Nucleus accumbens (tissue), 56 donors: ENCODE measurements at regions not wholly inside any gene's neighbourhood (a gene's known extent, or its start where the extent isn't known, plus 50 kb on each side); places are given as distances from the start of the nearest gene placed in this dataset.

Experiments used
- DNase-seq, 56 donors: peaks; one replicate each; lab custom pipeline; 2025; lab: John Stamatoyannopoulos, UW

DNA sequence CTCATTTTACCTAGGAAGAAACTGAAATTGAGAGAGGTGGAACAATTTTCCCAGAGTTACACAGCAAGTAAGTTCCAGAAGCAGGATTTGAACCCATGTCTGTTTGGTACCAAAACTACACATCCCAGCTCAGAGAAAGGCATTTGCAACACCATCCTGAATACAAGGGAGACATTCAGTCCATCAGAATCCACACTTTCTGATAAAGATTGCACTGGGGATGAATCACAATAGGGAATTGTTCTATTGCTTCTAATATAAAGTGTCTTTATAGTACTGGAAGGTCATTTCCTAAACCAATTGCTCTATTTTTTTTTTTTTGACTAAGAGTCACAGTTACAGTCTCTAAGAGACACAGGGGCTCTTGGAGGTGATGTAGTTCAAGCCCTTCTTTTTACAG, 208.1 kb upstream of the CADM1 start:
- no peak for DNase-seq

DNA sequence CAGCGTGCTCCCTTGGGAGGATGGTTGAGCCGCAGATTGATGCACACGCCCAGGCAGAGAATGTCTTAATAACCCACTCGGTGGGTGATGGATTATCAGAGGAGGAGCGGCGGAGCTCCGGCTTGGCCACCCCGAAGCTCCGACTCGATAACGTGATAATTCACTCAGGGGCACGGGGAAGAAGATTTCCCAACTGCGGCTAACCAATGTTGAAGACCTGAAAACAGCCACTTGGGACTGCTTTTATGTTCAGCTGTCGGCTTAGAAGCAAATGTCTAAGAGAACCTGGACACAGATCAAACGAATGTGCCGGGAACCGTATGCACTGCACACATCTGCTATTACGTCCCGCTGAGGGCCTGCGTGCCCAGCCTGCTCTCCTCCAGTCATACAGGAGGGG, 206.8 kb upstream of the CADM1 start:
- DNase-seq: no peak

DNA sequence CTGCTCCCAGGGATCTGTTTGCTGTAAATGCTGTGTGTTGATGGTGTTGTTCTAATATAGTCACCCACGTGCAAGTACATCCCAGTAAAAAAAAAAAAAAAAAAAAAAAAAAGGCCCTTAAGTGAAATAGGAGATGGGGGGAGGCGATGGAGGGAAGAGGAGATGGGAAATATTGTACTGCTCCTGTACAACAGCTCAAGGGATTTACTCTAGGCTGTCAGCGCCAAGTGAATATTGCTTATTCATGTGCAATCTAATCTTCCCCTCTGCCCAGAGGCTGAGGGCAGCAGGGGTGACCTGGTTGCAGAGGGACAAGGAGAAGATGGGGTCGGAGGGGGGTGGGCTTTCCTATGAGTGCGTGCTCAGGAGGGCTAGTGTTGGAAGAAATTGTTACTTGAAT, 206.2 kb upstream of the CADM1 start:
- DNase-seq: no peak

DNA sequence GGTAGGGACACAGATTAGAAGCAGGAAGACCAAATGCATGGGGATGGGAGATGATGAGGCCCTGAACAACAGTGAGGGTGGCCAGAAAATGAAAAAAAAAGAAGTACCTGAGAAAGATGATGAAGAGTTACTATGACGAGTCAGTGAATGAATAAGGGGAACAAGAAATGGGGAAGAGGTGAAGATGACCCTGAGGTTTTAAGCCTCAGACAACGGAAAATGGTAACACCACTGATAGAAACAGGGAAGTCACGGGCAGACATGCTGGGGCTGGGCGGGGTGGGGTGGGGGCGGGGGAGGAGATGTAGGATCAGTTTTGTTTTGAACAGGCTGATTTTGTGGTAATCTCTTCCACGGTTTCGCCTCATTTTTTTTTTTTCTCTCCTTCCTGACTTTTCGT, 205.1 kb upstream of the CADM1 start:
- no peak for DNase-seq

DNA sequence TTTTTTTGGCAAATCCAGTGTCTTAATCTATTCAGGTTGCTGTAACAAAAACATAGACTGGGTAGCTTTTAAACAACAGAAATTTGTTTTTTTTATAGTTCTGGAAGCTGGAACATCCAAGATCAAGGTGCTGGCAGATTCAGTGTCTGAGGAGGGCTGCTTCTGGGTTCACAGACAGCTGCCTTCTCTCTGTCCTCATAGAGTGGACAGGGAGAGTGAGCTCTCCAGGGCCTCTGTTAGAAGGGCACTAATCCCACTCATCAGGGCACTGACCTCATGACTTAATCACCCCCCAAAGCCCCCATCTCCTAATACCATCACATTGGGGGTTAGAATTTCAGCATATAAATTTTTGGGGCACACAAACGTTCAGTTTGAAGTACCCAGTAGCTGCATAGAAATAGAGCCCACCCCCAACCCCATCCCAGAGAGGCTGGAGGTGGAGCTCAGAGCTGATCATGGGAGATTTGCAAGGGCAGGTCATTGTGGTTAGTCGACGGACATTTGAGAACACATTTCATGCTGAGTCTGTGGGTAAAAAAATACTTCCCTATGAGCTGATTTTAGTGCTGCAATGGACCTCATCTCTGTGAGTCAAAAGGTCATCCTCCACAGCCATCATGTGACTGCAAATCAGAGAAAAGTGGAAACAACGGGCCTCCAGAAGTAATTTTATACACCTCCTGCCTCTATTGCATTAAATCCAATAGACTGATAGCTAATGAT, 203.1 kb upstream of the CADM1 start:
- DNase-seq: no peak

DNA sequence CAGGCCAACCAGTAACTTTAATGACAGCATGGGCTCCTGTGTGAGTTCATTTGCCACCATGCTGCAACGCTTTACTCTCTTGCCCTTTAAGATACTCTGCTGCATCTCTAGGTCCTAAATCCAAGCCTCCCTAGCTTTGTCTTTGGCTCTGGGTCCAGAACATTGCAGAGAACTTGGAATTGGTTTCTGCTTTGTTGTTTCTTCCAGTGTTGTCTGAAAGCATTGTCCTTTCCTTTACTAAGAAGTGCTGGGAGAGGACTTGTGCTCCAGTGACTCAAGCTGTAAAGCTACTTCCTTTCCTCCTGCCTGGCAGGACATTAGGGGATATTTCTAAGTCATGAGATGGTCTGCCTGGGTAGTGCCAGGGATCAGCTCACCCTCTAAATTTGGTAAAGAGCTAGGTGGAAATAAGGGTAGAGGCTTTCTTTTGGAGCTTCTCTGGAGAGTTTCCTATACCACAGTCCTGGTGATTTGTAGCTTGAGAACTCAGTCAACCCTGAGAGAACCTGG, 202.5 kb upstream of the CADM1 start:
- no peak for DNase-seq

DNA sequence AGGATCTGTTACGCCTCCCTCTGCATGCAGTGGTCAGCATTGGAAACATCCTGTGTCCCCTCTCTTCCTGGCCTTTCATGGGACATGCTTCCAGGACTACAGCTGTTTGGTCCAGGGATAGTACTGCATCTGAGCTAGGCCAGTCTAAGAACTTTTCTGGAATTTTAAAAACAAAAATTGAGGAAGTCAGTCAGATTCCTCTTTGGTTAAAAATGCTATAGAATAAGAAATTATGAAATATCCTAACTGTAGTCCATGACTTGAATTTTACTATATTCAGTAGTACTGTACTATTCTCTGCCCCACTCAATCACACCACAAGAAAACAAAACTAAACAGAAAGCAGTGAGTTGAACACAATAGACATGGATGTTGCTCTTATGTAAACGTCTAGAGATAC, 201.0 kb upstream of the CADM1 start:
- no peak for DNase-seq

DNA sequence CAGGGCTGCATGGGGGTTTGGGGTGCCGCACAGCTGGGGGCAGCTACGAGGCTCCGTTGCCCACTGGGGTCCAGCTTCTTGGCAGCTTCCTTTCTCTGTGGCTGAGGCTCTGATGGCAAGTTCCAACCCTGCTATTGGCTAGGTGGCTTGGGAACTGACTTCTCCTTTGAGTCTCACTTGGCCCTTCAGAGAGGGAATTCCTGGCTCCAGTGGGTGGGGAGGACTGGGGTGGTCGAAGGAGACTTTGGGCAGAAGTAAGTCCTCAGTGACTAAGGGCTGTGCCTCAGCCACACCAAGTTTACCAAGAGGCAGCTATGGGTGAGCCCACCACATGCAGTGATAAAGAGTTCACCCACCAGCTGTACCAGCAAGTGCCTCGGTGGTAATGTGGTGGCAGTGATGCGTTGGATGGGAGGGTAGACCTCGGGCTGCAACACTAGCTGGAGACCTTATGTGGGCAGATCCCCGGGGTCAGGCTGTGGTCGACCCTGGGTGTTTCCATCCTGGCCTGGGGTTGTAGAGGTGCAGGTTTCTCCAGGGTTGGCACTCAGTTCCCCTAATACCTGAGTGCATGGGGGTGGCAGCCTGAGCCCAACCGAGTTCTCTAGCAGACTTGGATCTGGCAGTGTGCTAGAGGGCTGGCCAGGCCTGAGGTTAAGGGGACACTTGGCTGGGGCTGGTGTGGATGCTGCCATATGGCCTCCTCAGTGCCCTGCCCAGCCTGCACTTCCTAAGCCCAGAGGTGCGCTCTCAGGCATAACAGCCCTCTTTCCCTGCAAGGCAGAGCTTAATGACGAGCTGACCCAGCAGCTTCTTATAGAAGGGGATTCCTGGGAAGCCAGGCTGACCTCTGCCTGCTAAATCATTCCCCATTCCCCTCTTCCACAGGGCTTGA, 197.0 kb upstream of the CADM1 start:
- DNase-seq: no peak

DNA sequence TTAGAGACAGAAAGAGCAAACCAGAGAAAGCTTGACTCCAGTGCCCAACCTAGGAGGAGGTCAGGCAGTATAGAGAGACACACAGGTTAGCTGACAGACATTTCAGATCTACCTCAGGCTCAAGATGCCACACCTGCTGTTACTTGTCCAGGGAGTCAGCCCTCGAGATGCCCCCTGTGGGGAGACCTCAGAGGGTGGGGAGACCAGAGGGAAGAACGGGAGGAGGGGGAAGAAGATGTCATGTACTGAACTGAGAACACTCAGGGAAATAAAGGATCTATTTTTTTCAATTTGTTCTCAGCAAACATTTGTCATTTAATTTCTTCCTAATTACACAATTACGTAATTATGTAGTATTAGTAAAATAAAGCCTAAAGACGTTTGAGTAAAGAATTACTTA, 196.3 kb upstream of the CADM1 start:
- no peak for DNase-seq

DNA sequence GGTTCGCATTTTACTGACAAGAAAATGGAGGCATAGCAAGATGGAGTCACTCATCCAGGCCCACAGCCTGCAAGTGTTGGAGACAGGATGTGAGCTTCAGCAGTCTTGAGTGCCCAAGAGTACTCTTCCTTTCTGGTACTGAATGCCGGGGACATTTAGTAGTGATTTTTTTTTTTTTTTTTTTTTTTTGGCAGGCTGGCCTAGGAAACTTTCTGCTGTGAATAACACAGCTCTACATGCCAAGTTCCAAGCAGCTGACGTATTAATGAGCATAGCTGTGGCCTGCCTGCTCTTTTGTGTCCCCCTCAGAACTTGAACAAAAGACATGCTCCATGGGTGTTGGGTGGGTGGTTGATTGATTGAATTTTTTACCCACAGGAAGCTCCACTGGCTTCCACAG, 195.5 kb upstream of the CADM1 start:
- peak in 15 of 56 donors; percentile 10 to 79 (median 28) for DNase-seq

DNA sequence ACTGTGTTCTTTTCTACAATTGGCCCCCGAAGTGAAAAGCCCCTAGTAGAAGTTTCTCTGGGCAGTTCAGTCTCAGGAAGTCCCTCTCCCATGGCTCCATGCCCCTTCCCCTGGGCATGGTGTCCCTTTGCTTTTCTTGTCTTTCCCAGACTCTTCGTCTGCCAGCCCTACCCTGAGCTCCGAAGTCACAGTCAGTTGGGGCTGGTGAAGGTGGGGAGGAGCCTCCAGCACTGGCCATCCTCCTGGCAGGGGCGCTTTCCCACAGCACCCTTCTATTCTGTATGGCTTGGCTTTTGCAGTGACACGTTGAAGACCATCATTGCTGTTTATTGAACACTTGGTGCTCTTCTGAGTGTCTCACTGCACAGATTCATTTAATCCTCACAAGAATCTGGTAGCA, 195.1 kb upstream of the CADM1 start:
- DNase-seq: peak in 4 of 56 donors; percentile 17 to 37 (median 30)

DNA sequence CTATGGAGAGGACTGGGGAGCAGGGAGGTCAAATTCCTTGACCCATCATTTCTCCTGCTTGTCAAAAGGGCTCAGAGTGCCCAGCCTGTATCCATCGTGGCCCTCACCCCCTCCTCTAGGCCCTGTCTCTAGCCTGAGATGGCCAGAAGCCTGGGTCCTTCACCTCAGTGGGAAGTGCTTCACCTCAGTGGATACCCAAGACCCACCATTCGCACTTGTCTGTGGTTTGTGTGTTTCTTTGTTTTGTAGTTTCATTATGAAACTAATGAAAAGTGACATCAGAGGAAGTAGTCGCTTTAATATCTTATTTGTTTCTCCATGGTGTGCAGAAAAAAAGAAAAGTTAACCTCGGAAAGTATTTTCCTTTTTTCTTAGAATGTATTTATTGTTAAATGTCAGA, 194.0 kb upstream of the CADM1 start:
- DNase-seq: no peak

DNA sequence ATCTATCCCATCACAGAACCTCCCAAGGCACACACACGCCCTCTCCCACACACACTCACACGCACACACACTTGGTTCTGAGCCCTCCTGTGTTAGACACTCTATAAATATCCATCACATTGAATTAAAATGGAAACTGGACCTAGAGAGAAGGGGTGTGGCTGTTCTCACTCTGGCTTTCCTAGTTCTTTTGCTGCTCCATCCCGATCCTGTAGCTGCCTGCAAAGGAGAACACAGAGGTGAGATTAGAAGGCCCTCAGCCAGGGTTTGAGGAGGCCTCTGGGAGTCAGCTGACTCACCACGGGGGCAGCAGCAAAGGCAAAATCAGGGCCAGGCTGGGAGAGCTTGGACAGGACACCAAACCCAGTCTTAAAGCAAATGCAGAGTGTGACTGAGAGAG, 192.3 kb upstream of the CADM1 start:
- DNase-seq: peak in 3 of 56 donors; percentile 16 to 20 (median 17)

DNA sequence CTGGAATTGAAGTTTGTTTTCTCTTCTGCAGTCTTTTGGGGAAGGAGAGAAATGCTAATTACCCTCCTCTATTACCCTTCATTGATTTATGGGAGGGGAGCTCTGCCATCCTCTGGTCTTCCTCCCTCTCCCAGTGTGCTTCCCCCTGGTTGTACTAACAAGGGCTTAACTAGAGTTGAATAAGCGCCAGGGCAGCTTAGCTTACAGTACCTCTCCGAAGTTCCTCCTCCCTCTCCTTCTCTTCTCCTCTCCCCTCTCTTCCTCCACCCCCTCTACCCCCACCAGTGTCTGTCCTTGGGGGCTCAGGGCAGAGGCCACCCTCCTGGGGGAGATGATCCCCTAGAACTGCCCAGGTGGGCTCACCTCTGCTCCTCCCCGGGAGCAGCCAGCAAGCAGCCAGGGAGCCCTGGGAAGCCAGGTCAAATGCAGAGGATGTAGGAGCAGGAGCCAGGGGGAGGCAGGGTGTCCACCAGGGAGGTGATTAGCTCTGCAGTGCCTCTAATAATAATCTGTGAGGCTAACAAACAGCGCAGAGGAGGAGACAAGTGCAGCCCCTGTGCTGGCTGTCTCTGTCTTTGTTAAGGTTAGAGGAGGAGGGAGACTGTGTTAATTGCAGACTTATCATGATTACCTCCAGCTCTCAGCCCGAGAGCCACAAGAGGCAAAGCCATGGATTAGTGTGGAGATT, 191.6 kb upstream of the CADM1 start:
- DNase-seq: no peak

DNA sequence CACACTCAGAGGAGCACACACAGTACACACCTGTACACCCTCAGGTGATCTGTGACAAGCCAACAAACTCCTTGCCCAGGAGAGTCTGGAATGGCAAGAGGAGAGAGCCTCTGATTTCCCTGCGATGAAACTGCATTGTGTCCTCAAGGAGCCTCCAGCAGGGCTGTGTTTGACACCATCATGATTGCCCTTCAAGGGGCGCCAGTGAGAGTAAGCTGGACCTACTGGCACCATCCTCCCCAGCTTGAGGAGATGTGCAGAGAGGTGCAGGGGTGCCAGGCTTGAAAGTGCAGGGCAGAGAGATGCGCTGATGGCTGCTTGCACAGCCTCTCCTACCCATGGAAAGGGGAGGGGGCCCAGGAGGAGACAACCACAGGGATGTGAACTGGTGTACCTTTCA, 188.8 kb upstream of the CADM1 start:
- DNase-seq: no peak

DNA sequence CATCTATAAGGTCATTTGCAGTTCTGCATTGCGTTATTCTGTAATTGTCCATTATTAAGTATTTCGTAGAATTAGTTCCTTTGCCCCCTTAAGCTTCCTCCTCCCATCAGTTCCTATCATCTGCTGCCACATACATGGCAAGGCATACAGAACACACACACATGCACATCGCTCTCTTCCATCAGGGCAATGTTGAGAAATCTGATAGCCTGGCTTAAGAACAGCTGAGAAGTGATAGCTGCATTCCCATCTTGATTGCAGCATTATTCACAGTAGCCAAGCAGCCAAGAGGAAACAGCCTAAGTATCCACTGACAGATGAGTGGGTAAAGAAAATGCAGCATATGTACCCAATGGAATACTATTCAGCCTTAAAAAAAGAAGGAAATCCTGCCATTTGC, 186.8 kb upstream of the CADM1 start:
- no peak for DNase-seq

DNA sequence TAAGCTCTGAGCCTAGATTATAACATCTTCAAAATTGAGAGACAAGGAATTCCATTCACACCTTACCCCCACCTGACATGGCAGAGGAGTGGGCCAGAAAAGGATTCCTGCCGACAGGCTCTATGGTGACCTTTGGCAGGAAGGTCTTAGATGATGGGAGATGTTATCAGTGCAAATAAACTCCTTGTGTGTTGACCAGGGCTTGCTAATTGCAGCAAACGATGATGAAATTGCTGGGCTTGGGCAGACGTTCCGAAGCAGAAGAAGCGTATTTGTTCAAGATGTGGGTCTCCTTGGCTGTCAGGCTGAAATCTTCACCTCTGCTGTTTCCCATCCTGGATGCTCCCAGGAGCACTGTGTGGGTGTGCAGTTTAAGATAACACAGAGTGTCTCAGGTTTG, 183.7 kb upstream of the CADM1 start:
- DNase-seq: no peak

DNA sequence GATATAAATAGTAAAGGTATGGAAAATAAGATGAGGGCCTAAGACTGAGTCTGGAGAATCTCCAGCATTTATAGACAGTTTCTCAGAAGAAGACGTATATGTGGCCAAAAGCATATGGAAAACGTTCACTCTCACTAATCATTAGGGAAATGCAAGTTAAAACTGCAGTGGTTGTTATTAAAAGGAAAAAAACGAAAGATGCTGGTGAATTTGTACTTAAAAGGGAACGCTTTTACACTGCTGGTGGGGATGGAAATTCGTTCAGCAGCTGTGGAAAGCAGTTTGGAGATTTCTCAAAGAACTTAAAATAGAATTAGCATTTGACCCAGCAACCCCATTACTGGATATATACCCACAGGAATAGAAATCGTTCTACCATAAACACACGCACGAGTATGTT, 180.5 kb upstream of the CADM1 start:
- no peak for DNase-seq

DNA sequence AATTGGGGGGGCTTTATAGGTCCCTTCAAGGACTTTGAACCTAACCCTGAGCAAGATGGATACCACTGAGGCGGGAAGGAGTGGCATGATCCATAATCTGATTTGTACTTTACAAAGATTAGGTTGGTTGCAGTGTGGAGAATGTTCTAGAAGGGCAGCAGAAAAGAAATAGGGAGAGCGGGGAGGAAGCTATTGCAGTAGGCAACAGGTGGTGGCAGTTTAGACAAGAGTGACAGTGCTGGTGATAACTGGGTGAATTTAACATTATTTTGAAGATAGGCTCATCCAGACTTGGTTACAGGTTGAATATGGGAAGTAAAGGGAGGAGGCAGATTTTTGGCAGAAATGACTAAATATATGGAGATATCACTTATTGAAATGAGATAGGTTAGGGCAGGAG, 179.9 kb upstream of the CADM1 start:
- DNase-seq: no peak

DNA sequence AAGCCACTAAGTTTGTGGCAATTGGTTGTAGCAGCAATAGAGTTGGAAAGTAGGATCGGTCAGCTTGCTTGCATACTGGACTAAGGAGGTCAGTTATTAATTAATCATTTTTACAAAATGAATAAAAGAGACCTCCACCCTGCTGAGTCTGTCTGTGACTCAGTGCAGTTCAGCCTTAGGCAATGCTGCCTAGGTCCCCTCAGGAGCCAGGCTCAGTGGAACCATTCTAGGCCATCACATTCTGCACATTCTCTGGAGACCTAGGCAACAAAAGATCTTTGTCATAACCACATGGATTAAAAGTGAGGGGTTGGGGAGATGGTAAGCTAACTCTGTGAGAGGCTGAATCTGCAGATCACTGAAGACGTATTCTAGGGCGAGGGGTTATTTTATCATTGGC, 178.7 kb upstream of the CADM1 start:
- no peak for DNase-seq

DNA sequence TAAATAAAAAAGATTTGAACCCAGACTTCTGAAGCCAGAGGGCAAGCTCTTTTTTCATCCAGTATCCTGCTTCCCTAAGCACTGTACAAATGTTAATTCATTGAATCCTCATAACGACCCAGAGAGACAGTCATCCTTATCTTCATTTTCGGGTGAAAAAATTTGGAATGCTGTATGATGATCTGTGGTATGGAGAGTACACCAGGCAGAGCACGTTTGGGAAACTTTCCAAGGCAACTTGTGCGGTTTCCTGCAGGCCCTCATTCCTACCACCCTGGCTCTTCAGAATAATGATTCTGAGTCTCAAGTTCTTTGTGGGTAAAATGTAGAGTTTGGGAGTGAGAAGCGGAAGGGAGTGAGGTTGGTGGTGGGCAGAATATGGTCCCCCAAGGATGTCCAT, 177.9 kb upstream of the CADM1 start:
- DNase-seq: no peak
